PC-9 (cell line): ENCODE measurements at regions not wholly inside any gene's neighbourhood (a gene's known extent, or its start where the extent isn't known, plus 50 kb on each side); places are given as distances from the start of the nearest gene placed in this dataset.

ENCODE experiments used
- EZH2 ChIP-seq: fragments of 200-600 bp; sonication (generic); IDR thresholded peaks from 2 replicates; pipeline ENCODE4 v1.8.0; 2017; ENCODE audit warnings: antibody characterized with exemption, low read depth
- TF ChIP-seq, protein P1 (sequence below): fragments of 200-600 bp; sonication (generic); conservative IDR thresholded peaks from 2 replicates; pipeline ENCODE4 v1.6.1; 2017; ENCODE audit warnings: mixed run types, antibody characterized with exemption, mild to moderate bottlenecking, moderate library complexity

DNA sequence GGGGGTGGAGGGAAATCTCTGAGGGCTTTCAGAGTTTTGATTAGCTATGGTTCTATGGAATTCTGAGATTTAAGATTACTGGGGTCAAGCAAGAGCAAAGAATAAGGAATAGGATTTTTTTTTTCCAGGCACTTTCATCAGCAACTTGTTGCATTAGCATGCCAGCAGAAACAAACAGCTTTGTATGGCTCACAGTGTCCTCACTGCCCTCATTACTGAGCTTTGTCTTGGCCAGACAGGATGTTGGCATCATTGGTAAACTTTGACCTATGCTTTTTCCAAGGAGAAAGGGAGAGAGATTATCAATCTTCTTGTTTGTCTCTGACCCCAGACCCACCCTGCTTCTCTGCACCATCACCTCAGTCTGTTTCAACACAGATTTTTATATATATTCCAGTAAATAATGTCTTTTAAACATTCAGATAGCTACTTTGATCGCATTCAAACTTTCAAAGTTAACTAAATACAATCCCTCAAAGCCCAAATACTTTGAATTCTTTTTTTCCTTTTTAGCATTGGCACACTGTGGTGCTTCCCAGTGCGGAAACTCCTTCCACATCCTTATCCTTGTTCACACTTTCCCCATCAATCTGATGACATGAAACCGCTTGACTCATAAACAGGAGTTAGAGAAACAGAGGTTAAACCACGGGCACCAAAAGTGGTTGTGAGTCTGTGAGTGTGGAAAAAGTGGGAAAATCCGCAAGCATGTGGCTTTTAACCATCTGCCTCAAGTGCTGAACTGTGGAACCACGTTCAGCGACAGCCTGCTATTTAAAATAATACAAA, 282.2 kb upstream of the FAR2 start:
- TF ChIP-seq, protein P1, sequence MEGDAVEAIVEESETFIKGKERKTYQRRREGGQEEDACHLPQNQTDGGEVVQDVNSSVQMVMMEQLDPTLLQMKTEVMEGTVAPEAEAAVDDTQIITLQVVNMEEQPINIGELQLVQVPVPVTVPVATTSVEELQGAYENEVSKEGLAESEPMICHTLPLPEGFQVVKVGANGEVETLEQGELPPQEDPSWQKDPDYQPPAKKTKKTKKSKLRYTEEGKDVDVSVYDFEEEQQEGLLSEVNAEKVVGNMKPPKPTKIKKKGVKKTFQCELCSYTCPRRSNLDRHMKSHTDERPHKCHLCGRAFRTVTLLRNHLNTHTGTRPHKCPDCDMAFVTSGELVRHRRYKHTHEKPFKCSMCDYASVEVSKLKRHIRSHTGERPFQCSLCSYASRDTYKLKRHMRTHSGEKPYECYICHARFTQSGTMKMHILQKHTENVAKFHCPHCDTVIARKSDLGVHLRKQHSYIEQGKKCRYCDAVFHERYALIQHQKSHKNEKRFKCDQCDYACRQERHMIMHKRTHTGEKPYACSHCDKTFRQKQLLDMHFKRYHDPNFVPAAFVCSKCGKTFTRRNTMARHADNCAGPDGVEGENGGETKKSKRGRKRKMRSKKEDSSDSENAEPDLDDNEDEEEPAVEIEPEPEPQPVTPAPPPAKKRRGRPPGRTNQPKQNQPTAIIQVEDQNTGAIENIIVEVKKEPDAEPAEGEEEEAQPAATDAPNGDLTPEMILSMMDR: no peak
- TF ChIP-seq EZH2: no peak
